ENCODE measurements at regions not wholly inside any gene's neighbourhood (a gene's known extent, or its start where the extent isn't known, plus 50 kb on each side); places are given as distances from the start of the nearest gene placed in this dataset.

DNA sequence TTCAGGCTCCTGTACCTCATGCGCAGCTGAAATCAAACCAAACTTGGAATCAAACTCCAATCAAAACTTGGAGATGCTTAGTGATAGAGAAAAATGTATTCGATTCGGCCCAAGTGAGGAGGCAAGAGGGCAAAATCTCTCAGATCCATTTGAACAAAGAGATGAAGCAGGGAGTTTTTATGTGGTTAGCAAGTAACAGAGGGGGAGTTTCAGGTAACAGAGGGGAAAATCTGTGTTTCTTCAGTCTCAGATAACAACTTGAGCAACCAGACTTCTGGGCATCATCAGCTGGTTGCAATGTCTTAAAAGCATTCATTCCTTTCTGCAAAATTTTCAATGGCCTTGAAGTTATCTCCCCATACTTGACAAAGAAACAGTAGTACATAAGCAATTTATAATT is 245.1 kb upstream of the AVPR1A start:
- TF ChIP-seq RAD21 (IDR thresholded peaks at IDR 0.05; ENCODE audit: low read depth) (no peak), CEBPB (IDR thresholded peaks at IDR 0.05) (no peak), NFIC (IDR thresholded peaks at IDR 0.05) (no peak), CREB1 (IDR thresholded peaks at IDR 0.05; ENCODE audit: low read depth) (no peak), EGR1 (IDR thresholded peaks at IDR 0.05) (no peak), TEAD4 (IDR thresholded peaks at IDR 0.05) (no peak), EP300 (IDR thresholded peaks at IDR 0.05; ENCODE audit: borderline replicate concordance) (no peak), FOXM1 (IDR thresholded peaks at IDR 0.05; ENCODE audit: borderline replicate concordance, low read depth) (no peak)
- TF ChIP-seq, protein P1, sequence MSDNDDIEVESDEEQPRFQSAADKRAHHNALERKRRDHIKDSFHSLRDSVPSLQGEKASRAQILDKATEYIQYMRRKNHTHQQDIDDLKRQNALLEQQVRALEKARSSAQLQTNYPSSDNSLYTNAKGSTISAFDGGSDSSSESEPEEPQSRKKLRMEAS (IDR thresholded peaks at IDR 0.05), result no peak
- TF ChIP-seq, protein P2, sequence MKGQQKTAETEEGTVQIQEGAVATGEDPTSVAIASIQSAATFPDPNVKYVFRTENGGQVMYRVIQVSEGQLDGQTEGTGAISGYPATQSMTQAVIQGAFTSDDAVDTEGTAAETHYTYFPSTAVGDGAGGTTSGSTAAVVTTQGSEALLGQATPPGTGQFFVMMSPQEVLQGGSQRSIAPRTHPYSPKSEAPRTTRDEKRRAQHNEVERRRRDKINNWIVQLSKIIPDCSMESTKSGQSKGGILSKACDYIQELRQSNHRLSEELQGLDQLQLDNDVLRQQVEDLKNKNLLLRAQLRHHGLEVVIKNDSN (IDR thresholded peaks at IDR 0.05), result no peak
- TF ChIP-seq, protein P3, sequence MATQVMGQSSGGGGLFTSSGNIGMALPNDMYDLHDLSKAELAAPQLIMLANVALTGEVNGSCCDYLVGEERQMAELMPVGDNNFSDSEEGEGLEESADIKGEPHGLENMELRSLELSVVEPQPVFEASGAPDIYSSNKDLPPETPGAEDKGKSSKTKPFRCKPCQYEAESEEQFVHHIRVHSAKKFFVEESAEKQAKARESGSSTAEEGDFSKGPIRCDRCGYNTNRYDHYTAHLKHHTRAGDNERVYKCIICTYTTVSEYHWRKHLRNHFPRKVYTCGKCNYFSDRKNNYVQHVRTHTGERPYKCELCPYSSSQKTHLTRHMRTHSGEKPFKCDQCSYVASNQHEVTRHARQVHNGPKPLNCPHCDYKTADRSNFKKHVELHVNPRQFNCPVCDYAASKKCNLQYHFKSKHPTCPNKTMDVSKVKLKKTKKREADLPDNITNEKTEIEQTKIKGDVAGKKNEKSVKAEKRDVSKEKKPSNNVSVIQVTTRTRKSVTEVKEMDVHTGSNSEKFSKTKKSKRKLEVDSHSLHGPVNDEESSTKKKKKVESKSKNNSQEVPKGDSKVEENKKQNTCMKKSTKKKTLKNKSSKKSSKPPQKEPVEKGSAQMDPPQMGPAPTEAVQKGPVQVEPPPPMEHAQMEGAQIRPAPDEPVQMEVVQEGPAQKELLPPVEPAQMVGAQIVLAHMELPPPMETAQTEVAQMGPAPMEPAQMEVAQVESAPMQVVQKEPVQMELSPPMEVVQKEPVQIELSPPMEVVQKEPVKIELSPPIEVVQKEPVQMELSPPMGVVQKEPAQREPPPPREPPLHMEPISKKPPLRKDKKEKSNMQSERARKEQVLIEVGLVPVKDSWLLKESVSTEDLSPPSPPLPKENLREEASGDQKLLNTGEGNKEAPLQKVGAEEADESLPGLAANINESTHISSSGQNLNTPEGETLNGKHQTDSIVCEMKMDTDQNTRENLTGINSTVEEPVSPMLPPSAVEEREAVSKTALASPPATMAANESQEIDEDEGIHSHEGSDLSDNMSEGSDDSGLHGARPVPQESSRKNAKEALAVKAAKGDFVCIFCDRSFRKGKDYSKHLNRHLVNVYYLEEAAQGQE (IDR thresholded peaks at IDR 0.05; ENCODE audit: low read depth), result no peak
